CD1c-positive myeloid dendritic cell (primary cell): ENCODE measurements at regions not wholly inside any gene's neighbourhood (a gene's known extent, or its start where the extent isn't known, plus 50 kb on each side); places are given as distances from the start of the nearest gene placed in this dataset.

ENCODE experiments used
- DNase-seq: peaks from one replicate; pipeline ENCODE4 v3.0.0-alpha.2; 2016; ENCODE audit errors: extremely low spot score

DNA sequence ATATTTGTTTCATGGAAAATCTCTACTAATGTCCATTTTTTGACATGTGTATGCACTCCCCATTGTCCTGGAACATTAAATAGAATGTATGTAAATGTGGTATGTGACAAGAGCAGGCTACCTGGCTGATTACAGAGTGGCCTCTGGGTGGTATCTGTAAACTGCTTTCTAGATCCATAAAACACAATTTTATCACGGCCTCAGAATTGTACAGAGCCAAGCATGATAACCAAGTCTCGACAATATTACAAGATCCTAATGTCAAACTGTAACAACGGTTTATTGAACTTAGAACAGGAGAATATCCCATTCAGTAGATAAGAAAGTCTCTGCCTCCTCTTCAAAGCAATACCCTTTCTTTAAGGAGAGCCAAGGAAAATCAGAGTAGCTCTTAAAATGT, 212.4 kb downstream of the PCDH7 start:
- no peak for DNase-seq

GRCh38 chr4:30939069-30939468, 218.9 kb downstream of the PCDH7 start:
- no peak for DNase-seq

GRCh38 chr4:30939684-30940083, 219.5 kb downstream of the PCDH7 start:
- no peak for DNase-seq

DNA sequence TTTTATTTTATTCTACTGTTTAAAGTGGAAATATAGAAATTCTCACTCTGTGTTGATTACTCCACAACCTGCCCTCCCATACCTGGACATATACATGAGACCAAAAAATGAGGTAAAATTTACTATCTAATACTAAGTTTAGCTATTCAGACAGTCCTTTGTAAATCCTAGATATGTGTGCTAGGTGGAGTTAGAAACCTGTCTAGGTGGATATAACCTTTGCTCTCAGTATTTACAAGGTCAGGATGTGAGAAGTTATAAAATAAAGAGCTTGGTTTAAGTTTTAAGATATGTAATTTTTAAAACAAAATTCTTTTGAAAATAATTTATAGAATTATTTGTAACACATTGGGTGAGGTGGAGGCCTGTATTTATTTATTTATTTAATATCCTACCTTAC, 221.5 kb downstream of the PCDH7 start:
- no peak for DNase-seq

- no peak for DNase-seq
Measured at GRCh38 chr4:30943356-30943755, 223.2 kb downstream of the PCDH7 start.

DNA sequence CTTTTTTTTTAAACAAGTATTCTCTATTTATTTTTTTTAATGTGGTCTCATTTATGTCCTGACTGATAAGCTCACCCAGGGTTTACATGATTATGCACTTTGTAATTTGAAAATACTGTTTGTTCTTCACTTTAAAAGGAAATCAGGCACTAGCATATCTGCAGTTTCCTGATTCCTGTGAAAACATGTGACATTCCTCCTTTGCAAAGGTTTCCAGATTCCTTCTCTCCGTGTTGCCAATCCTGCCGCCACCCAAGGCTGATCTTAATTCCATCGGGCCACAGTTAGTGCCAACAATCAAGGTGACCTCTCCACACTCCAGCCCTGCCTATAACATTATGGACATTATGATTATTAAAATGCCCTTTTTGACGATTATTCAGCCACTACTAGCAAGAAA, 225.4 kb downstream of the PCDH7 start:
- DNase-seq, result no peak

GRCh38 chr4:30946288-30946687, 226.1 kb downstream of the PCDH7 start:
- no peak for DNase-seq

- DNase-seq, result no peak
Measured at GRCh38 chr4:30948653-30949052, 228.5 kb downstream of the PCDH7 start.

GRCh38 chr4:30950737-30951136, 230.6 kb downstream of the PCDH7 start:
- DNase-seq, result no peak

GRCh38 chr4:30952526-30953219, 232.5 kb downstream of the PCDH7 start:
- DNase-seq, result no peak

DNA sequence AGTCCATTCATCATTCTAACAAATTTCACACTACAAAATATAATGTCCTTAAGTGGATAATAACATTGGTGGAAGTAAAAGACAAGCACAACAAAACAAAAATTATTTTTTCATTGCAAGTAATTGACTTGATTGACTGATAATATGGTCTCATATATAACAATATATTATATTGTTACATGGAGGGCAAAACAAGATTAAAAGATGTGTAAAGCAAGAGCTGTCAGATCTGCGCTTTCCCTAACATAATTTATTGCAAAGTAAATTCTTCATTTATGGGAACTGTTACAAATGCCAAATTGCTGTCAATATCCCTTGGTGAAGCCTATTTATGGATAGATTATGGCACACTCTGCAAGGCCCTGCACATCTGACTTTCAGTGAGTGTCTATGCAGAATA, 233.6 kb downstream of the PCDH7 start:
- DNase-seq, result no peak

- DNase-seq, result no peak
Measured at GRCh38 chr4:30956916-30957315, 236.7 kb downstream of the PCDH7 start.

GRCh38 chr4:30957706-30958105, 237.5 kb downstream of the PCDH7 start:
- no peak for DNase-seq

- no peak for DNase-seq
Measured at GRCh38 chr4:30959781-30960485, 239.8 kb downstream of the PCDH7 start.

DNA sequence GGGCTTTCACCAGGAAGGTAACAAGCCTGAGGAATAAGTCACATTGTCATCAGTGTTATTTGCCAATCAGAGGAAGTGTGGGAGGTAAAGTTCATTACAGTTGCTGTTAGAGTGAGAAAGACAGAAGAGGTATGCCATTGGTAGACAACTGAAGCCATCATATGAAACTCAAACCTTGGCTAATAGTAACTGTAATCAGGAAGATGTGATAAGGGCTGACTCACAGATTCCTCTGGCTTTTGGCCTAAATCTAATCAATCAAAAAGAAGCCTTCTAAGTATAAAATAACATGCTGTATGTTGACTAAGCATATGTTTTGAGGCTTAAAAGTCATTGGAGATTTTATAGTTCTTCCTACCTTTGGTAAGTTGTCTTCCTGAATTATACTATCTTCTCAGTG, 242.8 kb downstream of the PCDH7 start:
- DNase-seq, result no peak

DNA sequence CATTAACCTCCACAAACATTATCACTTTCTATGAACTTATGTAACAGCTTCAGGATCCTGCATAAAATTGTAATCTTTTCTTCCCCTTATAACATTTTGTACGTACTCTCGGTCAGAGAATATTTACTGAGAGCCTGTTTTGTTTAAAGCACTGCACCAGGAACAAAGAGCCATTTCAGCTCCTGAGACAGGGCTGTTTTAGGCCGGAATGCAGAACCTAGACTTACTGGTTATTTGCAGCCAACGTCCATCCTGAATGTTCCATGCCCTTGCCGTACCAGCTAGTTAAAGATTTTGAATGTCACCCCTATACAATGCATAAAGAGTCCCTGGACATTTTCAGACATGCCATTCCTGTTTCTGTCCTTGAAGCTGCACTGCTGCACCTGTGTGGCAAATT, 248.8 kb downstream of the PCDH7 start:
- DNase-seq, result no peak

DNA sequence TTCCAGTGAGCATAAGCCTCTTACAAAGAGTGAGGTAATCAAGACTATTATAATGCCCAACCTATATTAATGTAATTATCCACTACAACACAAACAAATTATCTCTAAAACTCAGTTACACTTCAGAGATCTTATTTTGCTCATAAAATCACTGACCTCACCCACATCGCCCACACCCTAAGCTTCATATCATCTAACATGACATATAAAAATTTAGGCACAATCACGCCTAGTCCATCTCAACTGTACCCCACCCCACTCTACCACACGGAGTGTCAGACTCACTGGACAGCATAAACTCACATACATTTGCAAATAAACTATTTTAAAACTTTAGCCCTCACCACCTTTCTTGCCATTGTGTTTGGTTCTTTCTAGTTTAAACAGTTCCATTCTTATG, 252.4 kb downstream of the PCDH7 start:
- no peak for DNase-seq

GRCh38 chr4:30973993-30974392, 253.8 kb downstream of the PCDH7 start:
- no peak for DNase-seq

GRCh38 chr4:30979402-30979801, 259.2 kb downstream of the PCDH7 start:
- DNase-seq, result no peak

DNA sequence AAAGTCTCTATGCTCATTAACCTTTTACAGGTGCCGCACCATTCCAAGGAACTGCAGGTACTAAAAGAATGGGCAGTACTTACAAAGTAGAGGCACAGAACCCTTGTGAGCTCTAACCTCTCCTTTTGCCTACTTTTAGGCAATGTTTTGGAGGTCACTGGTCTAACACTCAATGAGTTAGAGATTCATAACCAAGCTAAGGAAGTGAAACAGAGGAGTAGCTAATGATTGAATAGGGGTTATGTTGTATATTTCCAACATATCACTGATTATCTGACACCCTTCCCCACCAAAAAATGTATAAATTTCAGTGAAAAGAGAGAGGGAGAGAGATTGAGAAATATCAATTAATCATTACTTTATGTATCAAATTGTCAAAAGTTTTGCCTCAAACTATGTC, 269.3 kb downstream of the PCDH7 start:
- DNase-seq, result no peak

DNA sequence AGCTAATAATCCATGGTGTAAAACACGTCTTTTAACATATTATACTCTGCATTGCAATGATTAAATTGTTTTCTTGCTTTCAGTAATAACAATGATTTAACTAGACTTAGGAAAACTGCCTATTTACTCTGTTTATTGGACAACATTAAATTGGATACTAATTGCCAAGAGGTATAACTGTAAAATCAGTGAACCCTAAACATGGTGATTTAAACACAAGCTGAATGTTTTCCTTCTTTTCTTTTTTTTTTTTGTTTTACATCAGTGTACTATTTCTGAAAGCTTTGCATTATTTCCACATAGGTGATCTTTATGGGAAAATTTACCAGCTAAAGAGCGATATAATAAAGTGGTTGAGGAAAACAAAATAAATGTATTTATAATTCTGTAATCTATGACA, 276.7 kb downstream of the PCDH7 start:
- no peak for DNase-seq

DNA sequence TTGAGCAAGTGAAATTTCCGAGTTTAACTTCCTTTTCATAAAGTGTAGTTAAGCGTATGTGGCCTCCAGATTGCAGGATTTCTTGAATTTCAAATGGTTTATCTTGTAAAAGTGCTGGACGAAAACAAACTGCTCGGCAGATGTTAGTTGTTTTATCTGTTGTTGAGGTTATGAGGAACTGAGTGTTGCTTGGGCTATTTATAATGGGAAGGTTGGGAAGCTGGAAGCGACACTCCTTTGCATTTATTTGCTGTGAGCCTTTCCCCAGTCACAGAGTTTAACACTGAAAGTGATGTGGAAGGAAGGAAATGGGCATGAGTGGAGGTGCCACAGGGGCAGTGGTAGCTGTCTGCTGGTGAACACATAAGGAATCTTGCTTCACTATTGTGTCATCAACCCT, 284.9 kb downstream of the PCDH7 start:
- no peak for DNase-seq

- DNase-seq, result no peak
Measured at GRCh38 chr4:31007858-31008257, 287.7 kb downstream of the PCDH7 start.

GRCh38 chr4:31009926-31010325, 289.8 kb downstream of the PCDH7 start:
- no peak for DNase-seq
